Hindlimb muscle (tissue), 1 donor: ENCODE measurements at regions not wholly inside any gene's neighbourhood (a gene's known extent, or its start where the extent isn't known, plus 50 kb on each side); places are given as distances from the start of the nearest gene placed in this dataset.
"Not testable (repeated sequence)": the region's sequence is repeated elsewhere in the genome, so short reads cannot be mapped to it uniquely, and the experiment has no call there.

Experiments
- DNase-seq: peaks from one replicate; pipeline ENCODE4 v3.0.0-alpha.2; 2013

- not testable (repeated sequence) for DNase-seq
Measured at GRCh38 chr9:65449886-65450610, 165.0 kb upstream of the FOXD4L5 start.

GRCh38 chr9:65449423-65449822 lies 164.4 kb upstream of the FOXD4L5 start:
- no peak for DNase-seq

GRCh38 chr9:65447146-65447545 lies 162.1 kb upstream of the FOXD4L5 start:
- not testable (repeated sequence) for DNase-seq

- DNase-seq, result not testable (repeated sequence)
Measured at GRCh38 chr9:65445991-65446390, 161.0 kb upstream of the FOXD4L5 start.

- no peak for DNase-seq
Measured at GRCh38 chr9:65444943-65445342, 159.9 kb upstream of the FOXD4L5 start.

GRCh38 chr9:65442116-65442515 lies 157.1 kb upstream of the FOXD4L5 start:
- DNase-seq, result not testable (repeated sequence)

- not testable (repeated sequence) for DNase-seq
Measured at GRCh38 chr9:65441324-65441920, 156.4 kb upstream of the FOXD4L5 start.

- no peak for DNase-seq
Measured at GRCh38 chr9:65437724-65438123, 152.7 kb upstream of the FOXD4L5 start.

GRCh38 chr9:65435464-65435863 lies 150.5 kb upstream of the FOXD4L5 start:
- no peak for DNase-seq

GRCh38 chr9:65432722-65433323 lies 147.8 kb upstream of the FOXD4L5 start:
- DNase-seq, result no peak

- DNase-seq, result no peak
Measured at GRCh38 chr9:65432051-65432450, 147.0 kb upstream of the FOXD4L5 start.

GRCh38 chr9:65430221-65430620 lies 145.2 kb upstream of the FOXD4L5 start:
- no peak for DNase-seq

- not testable (repeated sequence) for DNase-seq
Measured at GRCh38 chr9:65427361-65427760, 142.4 kb upstream of the FOXD4L5 start.

GRCh38 chr9:65426813-65427212 lies 141.8 kb upstream of the FOXD4L5 start:
- not testable (repeated sequence) for DNase-seq

GRCh38 chr9:65426231-65426630 lies 141.2 kb upstream of the FOXD4L5 start:
- DNase-seq, result no peak

GRCh38 chr9:65425183-65425582 lies 140.2 kb upstream of the FOXD4L5 start:
- DNase-seq, result not testable (repeated sequence)

- not testable (repeated sequence) for DNase-seq
Measured at GRCh38 chr9:65424437-65424984, 139.5 kb upstream of the FOXD4L5 start.

GRCh38 chr9:65423691-65424436 lies 138.9 kb upstream of the FOXD4L5 start:
- not testable (repeated sequence) for DNase-seq

GRCh38 chr9:65422966-65423690 lies 138.1 kb upstream of the FOXD4L5 start:
- DNase-seq, result not testable (repeated sequence)

- DNase-seq, result not testable (repeated sequence)
Measured at GRCh38 chr9:65421486-65421885, 136.5 kb upstream of the FOXD4L5 start.

- DNase-seq, result no peak
Measured at GRCh38 chr9:65420771-65421170, 135.8 kb upstream of the FOXD4L5 start.

- DNase-seq, result not testable (repeated sequence)
Measured at GRCh38 chr9:65418966-65419365, 134.0 kb upstream of the FOXD4L5 start.
